NCI-H510A treated with DMSO at 0.1 percent for 48 hours (cell line): ENCODE measurements at regions not wholly inside any gene's neighbourhood (a gene's known extent, or its start where the extent isn't known, plus 50 kb on each side); places are given as distances from the start of the nearest gene placed in this dataset.
A peak's percentile ranks its signal among the peaks of the same experiment; 100 is the strongest.

ENCODE experiments used
- DNase-seq: peaks from one replicate; lab custom pipeline; 2025; lab: John Stamatoyannopoulos, UW

DNA sequence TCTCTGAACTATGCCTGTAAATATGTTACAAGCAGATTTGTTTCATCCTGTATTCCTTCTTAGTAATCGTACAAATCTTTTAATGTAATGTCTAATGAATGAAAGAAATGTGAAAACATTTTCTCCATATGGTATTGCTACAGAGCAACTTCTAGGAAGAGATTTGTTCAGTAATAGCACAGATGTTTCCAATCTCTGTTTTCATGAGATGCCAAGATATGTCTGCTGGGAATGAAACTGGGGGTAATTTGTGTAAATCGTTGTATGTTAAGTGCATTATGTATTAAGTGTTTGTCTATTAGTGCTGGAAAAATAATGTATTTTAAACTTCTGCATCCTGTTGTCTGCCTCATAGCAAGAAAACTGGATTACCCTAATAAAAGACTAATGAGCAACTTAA, 722.2 kb upstream of the EYS start:
- no peak for DNase-seq

GRCh38 chr6:66423047-66423446, 716.0 kb upstream of the EYS start:
- no peak for DNase-seq

GRCh38 chr6:66421570-66421969, 714.5 kb upstream of the EYS start:
- no peak for DNase-seq

- no peak for DNase-seq
Measured at GRCh38 chr6:66418906-66419305, 711.9 kb upstream of the EYS start.

GRCh38 chr6:66403966-66404365, 696.9 kb upstream of the EYS start:
- no peak for DNase-seq

GRCh38 chr6:66402873-66403272, 695.8 kb upstream of the EYS start:
- DNase-seq, result no peak

DNA sequence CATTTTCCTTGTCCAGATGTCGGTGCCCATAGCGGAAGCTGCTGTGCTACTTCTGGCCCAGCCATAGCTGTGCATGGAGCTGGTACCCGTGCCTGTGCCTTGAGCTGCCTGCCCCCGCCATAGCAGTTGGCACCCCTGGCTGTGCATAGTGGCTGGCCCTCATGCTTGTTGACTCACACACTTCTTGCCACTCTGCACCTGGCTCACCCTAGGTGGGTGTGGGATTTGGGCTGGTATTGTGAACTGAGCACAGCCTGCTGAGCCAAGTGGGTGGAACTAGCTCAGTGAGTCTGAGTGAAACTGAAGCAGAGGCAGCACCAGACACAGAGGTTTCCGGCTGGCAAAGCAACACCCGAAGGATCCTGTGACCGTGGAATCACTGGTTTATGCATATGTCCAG, 689.5 kb upstream of the EYS start:
- peak; percentile 5 for DNase-seq

DNA sequence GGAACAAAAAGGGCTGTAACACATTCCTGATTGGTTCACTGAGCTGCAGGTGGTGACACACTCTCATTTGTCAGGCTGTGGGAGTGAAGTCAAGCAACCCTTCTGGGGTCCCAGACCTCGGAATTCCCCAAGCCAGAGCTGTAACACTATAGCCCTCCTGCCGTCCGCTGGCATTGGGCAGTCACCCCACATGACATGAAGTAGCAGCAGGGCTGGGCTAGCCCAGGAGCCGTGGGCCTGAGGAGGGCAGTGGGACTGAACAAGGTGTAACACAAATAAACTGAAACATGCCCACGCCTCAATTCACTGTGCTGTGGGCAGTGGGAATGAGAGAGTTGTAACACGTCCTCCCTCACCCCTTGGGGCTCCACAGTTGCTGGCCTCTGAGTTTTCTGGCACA, 689.1 kb upstream of the EYS start:
- no peak for DNase-seq

DNA sequence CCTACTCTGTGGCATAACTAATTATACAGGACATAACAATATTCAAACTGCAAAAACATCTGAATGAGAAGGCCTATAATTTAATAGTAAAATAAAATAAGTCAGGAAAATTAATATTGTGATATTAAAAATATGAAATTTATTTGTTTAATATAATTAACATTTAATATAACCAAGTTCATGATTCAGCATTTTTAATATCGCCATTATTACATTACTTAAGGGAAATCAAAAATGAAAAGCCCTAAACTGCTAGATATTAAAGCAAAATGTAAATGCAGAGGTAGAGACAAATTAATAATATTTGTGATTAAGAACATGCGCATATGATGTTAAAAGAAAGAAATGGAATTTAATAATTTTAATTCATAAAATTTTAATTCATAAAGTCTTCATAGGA, 683.4 kb upstream of the EYS start:
- no peak for DNase-seq

DNA sequence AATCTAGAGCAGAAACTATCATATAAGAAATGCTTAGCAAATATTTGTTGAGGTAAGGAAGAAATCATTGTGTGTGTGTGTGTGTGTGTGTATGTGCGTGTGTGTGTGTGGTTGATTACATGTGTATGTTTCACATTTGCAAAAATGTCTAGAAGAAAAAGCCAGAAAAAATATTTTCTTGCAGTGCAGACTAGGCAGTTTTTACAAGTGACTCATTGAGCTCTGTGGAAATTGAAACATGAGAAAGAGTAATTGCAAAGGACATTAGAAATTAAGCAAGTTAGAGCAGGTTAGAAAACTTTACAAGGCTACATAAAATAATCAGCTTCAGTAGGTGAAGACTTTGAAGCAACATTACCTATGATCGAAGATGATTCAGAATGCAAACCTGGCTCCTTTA, 669.0 kb upstream of the EYS start:
- no peak for DNase-seq

DNA sequence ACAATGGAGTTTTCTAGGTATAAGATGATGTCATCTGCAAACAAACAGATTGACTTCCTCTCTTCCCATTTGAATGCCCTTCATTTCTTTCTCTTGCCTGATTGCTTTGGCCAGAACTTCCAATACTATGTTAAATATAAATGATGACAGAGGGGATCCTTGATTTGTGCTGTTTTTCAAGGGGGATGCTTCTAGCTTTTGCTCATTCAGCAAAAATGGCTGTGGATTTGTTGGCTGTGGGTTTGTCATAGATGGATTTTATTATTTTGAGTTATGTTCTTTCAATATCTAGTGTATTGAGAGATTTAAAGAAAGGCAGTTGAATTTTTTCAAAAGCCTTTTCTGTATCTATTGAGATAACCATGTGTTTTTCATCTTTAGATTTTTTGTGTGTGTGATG, 662.4 kb upstream of the EYS start:
- DNase-seq, result no peak

GRCh38 chr6:66362888-66363287, 655.9 kb upstream of the EYS start:
- DNase-seq, result no peak

DNA sequence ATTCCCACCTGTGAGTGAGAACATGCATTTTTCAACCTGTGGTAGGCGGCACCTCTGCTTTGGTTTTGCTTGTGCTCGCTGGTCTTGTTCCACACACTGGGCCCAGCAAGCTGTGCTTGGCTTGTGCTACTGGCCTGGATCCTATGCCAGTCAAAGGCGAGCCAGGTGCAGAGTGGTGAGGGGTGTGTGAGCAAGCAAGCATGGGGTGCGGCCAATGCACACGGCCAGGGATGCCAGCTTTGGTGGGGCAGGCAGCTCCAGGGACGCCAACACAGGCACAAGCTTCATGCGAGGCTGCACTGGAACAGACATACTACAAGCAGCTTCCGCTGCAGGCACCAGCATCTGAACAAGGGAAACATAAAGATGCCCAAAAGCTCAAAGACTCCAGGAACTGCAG, 654.9 kb upstream of the EYS start:
- no peak for DNase-seq

- no peak for DNase-seq
Measured at GRCh38 chr6:66357781-66358180, 650.8 kb upstream of the EYS start.

DNA sequence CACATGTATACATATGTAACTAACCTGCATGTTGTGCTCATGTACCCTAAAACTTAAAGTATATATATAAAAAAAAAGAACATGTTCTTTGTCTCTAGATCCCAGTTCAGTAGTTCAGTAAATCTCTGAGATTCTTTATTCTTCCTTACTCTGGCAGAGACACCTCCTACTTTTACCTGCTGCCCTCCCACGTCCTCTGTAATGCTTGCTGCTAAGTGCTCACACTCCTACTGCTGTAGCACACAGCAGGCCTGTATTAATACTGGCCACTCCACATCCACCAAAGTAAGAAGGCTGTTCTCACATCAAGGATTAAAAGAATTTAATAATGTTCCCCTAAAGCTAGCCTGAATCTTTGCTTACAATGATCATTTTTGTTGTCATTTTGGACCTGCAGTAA, 648.4 kb upstream of the EYS start:
- no peak for DNase-seq

- DNase-seq, result no peak
Measured at GRCh38 chr6:66344796-66345195, 637.8 kb upstream of the EYS start.

GRCh38 chr6:66340736-66341135, 633.7 kb upstream of the EYS start:
- DNase-seq, result no peak

DNA sequence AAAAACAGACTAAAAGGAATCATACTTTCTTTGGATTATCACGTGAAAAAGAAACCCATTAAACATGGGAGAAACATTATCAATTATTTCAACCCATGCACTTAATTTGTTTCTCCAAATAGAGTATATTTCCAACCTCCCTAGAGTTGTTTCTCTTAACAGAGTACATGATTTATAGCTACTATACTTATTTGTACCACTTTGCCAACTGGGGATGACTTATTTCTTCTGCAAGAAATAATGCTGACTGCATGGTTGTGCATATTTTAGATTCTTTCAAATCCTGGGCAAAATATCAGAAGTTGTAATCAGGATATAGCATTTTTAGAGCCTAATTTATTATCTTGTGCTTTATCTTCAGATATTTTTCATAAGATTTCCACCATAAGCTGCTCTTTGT, 629.1 kb upstream of the EYS start:
- no peak for DNase-seq

DNA sequence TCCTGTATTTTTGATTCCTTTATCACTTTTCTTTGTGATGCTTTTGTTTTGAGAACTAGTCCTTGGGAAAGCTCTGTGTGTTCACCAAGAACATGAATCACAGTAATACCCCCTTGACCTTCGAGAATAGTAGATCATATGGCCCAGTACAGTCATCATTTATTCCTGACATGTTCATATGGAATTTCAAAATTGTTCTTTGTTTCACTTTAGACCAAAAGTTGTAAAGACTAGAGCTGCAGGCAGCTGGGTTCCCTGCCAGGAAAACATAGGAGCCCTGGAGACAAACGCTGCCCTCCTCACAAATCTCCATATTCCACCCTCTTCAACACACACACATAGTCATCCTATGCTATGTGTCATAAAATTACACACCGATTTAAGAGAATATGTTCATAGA, 621.2 kb upstream of the EYS start:
- no peak for DNase-seq

GRCh38 chr6:66326228-66326627, 619.2 kb upstream of the EYS start:
- DNase-seq, result no peak

- DNase-seq, result no peak
Measured at GRCh38 chr6:66321017-66321416, 614.0 kb upstream of the EYS start.

DNA sequence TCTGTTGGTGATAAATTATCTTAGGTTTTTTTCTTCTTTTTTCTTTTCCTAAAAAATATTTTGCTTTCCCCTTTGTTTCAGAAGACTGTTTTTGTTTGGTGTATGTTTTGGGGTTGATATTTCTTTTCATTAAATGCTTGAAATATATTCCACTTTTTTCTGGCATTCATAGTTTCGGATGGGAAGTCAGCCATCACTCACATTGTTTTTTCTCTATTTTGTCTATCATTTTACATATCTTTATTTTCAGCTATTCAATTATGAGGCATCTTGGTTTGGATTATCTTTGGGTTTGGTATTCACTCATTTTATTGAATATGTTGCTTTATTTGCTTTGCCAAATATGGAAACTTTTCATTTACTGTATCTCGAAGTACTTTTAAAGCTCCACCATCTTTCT, 600.5 kb upstream of the EYS start:
- no peak for DNase-seq

- DNase-seq, result no peak
Measured at GRCh38 chr6:66291905-66292304, 584.9 kb upstream of the EYS start.

DNA sequence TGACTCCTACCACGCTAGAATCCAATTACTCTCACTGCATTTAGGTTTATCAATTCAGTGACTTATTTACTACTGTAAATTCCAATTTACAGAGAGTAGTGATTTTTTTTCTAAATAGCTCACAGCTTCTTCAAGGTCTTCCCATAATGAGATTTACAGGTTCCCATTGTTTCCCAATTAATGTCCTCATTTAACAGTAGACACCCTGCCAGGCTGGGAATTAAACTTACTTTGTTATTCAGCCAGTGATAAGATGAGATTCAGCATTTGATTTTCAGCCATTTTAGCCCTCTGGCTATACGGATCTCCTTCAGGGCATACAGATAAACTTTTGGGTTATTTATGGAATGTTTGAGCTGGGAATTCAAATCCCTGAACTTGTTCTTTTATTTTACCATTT, 582.9 kb upstream of the EYS start:
- DNase-seq, result no peak

- no peak for DNase-seq
Measured at GRCh38 chr6:66278115-66278514, 571.1 kb upstream of the EYS start.
